HEK293T (cell line): ENCODE measurements at regions not wholly inside any gene's neighbourhood (a gene's known extent, or its start where the extent isn't known, plus 50 kb on each side); places are given as distances from the start of the nearest gene placed in this dataset.

Experiments used
- CTCF ChIA-PET: fragments of 350-600 bp; formaldehyde crosslinking; extraction: SDS; loops from one replicate; lab custom pipeline; 2021; ENCODE audit warnings: antibody characterized with exemption, inconsistent platforms; lab: Yijun Ruan, JAX
- POLR2A ChIA-PET: fragments of 350-600 bp; formaldehyde crosslinking; extraction: SDS; loops from one replicate; lab custom pipeline; 2020; ENCODE audit warnings: antibody characterized with exemption, inconsistent platforms; lab: Yijun Ruan, JAX
- DNase-seq: peaks from one replicate; pipeline ENCODE4 v3.0.0; 2012; ENCODE audit warnings: mixed read lengths; ENCODE audit errors: extremely low spot score
- ARNT ChIP-seq: fragments of 450-650 bp; IDR thresholded peaks from 2 replicates; pipeline ENCODE4 v1.6.1; 2017; ENCODE audit warnings: mild to moderate bottlenecking
- BHLHE40 ChIP-seq: fragments of 450-650 bp; IDR thresholded peaks from 2 replicates; pipeline ENCODE4 v1.6.1; 2016; ENCODE audit warnings: mild to moderate bottlenecking, moderate library complexity, borderline replicate concordance
- CTBP1 ChIP-seq: fragments of 450-650 bp; IDR thresholded peaks from 2 replicates; pipeline ENCODE4 v1.6.1; 2016; ENCODE audit warnings: borderline replicate concordance
- ELF4 ChIP-seq: fragments of 450-650 bp; IDR thresholded peaks from 2 replicates; pipeline ENCODE4 v1.6.1; 2017; ENCODE audit warnings: antibody characterized with exemption
- FOXA1 ChIP-seq: fragments of 450-650 bp; IDR thresholded peaks from 2 replicates; pipeline ENCODE4 v1.6.1; 2016; ENCODE audit warnings: mild to moderate bottlenecking
- FOXK2 ChIP-seq: fragments of 450-650 bp; IDR thresholded peaks from 2 replicates; pipeline ENCODE4 v1.6.1; 2016; ENCODE audit warnings: mild to moderate bottlenecking
- FOXM1 ChIP-seq: fragments of 450-650 bp; IDR thresholded peaks from 2 replicates; pipeline ENCODE4 v1.6.1; 2017; ENCODE audit warnings: mild to moderate bottlenecking, borderline replicate concordance
- HDGF ChIP-seq: fragments of 450-650 bp; IDR thresholded peaks from 2 replicates; pipeline ENCODE4 v1.6.1; 2017; ENCODE audit warnings: antibody characterized with exemption, borderline replicate concordance
- L3MBTL2 ChIP-seq: fragments of 450-650 bp; conservative IDR thresholded peaks from 2 replicates; pipeline ENCODE4 v1.6.1; 2016; ENCODE audit warnings: mild to moderate bottlenecking
- LEF1 ChIP-seq: fragments of 450-650 bp; IDR thresholded peaks from 2 replicates; pipeline ENCODE4 v1.6.1; 2017; ENCODE audit warnings: mild to moderate bottlenecking, borderline replicate concordance
- NFRKB ChIP-seq: fragments of 450-650 bp; IDR thresholded peaks from 2 replicates; pipeline ENCODE4 v1.6.1; 2016; ENCODE audit warnings: mild to moderate bottlenecking, moderate library complexity
- SP1 ChIP-seq: fragments of 450-650 bp; IDR thresholded peaks from 2 replicates; pipeline ENCODE4 v1.6.1; 2017
- SUZ12 ChIP-seq: fragments of 450-650 bp; IDR thresholded peaks from 2 replicates; pipeline ENCODE4 v1.6.1; 2016; ENCODE audit warnings: mild to moderate bottlenecking
- TARDBP ChIP-seq: fragments of 450-650 bp; IDR thresholded peaks from 2 replicates; pipeline ENCODE4 v1.6.1; 2016
- ZNF384 ChIP-seq: fragments of 450-650 bp; IDR thresholded peaks from 2 replicates; pipeline ENCODE4 v1.6.1; 2016
- TF ChIP-seq, protein P1 (sequence below): fragments of 450-650 bp; IDR thresholded peaks from 2 replicates; pipeline ENCODE4 v1.6.1; 2016

DNA sequence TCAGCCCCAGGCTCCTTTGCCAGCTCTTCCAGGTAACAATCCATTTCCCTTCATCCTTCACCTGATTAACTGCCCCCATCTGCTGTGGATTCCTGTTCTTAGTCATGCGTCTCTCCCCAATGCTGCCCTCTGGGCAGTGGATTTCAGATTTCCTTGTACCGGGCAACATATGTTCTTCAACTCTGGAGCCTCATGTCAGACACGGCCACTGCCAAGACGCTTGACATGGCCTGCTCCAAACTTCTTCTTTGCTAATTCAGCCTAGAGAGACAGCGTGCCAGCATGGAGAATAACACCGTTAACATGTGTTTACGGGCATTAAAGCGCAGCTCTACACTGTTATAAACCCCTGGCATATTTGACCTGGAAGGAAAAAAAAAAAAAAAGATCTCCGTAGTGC, 1035.1 kb upstream of the NR2F2 start:
- ChIA-PET CTCF (no interaction called here), POLR2A (no interaction called here)
- DNase-seq: no peak
- TF ChIP-seq L3MBTL2: no peak
- TF ChIP-seq FOXA1: no peak
- TF ChIP-seq BHLHE40: no peak
- TF ChIP-seq CTBP1: no peak
- no peak for TF ChIP-seq SUZ12
- no peak for TF ChIP-seq ARNT
- no peak for TF ChIP-seq ELF4
- TF ChIP-seq FOXM1: no peak
- TF ChIP-seq, protein P1, sequence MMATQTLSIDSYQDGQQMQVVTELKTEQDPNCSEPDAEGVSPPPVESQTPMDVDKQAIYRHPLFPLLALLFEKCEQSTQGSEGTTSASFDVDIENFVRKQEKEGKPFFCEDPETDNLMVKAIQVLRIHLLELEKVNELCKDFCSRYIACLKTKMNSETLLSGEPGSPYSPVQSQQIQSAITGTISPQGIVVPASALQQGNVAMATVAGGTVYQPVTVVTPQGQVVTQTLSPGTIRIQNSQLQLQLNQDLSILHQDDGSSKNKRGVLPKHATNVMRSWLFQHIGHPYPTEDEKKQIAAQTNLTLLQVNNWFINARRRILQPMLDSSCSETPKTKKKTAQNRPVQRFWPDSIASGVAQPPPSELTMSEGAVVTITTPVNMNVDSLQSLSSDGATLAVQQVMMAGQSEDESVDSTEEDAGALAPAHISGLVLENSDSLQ: no peak
- no peak for TF ChIP-seq SP1
- TF ChIP-seq HDGF: no peak
- no peak for TF ChIP-seq NFRKB
- no peak for TF ChIP-seq LEF1
- TF ChIP-seq FOXK2: no peak
- TF ChIP-seq ZNF384: no peak
- TF ChIP-seq TARDBP: no peak

DNA sequence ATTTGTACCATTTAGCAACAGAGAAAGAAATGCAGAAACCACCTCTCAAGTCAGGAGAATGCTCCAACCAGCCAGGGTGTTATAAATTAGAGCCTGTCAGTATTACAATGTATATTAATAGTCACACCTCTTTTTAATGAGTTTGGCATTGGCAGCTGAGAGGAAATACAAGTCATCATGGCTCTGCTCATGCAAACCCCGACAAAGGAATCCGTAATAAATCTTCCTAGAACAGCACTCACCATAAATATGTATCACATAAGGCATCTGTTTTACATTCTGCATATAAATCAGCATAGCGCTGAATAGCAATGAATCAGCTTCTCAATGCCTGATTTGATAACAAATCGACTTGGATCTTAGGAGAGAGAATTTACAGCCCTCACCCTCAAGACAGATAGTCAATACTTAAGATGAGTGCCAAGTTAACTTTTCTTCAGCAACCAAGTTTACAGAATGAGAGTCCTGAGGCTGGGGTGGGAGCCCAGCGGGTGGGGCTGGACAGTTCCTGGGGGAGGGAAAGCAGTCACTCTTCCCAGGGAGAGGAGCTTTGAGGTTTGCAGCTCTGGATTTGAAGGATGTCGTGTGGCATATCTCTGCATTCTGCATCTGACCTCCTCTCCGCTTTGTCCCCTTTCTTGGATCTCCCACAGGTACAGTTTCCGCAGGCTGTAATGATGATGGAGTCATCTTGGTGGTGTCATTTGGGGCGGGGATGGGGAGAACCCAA, 1034.4 kb upstream of the NR2F2 start:
- ChIA-PET POLR2A (interaction anchor here (0.8 kb wide), 1 partner anchor 11 kb away, joined by 3 read pairs; no protein-coding TSS in a partner anchor), CTCF (interaction anchor here (1.1 kb wide), 1 partner anchor 12 kb away, joined by 3 read pairs; no protein-coding TSS in a partner anchor)
- TF ChIP-seq, protein P1: peak; percentile 24; the same call in 1 of the 2 replicates
- TF ChIP-seq SP1: no peak
- no peak for DNase-seq

DNA sequence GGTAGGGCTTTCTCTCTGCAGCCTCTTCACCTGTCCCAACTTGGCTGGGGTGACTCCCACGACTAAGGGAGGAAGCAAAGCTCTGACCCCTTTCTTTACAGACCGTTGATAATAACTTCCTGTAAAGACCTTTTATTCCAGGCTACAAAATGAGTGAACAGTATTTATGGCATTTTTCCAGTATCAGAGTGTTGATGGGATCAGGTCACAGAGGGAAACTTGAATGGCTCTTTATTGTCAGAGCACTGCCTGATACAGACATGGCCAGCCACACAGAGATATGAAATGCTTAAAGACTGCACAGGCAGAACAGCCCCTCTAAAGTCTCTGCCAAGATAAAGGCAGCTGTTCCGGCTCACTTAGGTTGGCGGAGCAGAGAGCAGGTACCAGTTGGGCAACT, 1033.9 kb upstream of the NR2F2 start:
- POLR2A ChIA-PET: interaction anchor here (0.8 kb wide), 1 partner anchor 12 kb away, joined by 3 read pairs; no protein-coding TSS in a partner anchor
- no peak for DNase-seq
- CTCF ChIA-PET: interaction anchor here (0.7 to 1.1 kb wide), 2 partner anchors 13 to 747 kb away, joined by 3 to 4 read pairs; no protein-coding TSS in a partner anchor
- TF ChIP-seq ELF4 (no peak), CTBP1 (no peak), TARDBP (no peak), SUZ12 (no peak), FOXK2 (no peak), ZNF384 (no peak), ARNT (no peak), L3MBTL2 (no peak), HDGF (no peak), LEF1 (no peak), NFRKB (no peak), BHLHE40 (no peak), FOXM1 (no peak), FOXA1 (no peak), SP1 (no peak)
- TF ChIP-seq, protein P1: no peak

DNA sequence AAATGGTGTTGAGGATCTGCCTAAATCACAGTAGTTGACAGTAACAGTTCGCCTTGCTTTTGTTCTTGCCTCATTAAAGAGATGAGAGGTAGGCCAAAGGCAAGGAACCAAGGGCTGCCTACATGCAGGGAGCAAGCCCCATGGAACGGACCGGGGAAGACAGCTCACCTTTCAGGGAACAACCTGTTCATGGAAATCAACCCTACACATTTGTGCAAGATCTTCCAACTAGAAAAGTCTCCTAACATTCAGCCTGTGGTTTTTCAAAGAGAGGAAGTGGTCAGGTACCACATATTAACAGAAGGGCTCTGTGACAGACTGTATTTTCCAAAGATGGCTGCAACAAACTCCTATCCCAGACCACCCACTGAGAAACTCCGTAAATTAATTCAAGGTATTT, 1031.8 kb upstream of the NR2F2 start:
- TF ChIP-seq L3MBTL2 (no peak), ARNT (no peak), BHLHE40 (no peak), FOXK2 (no peak), FOXA1 (no peak), TARDBP (no peak), ZNF384 (no peak), LEF1 (no peak), CTBP1 (no peak), HDGF (no peak), ELF4 (no peak), SP1 (no peak), FOXM1 (no peak), NFRKB (no peak), SUZ12 (no peak)
- TF ChIP-seq, protein P1: no peak
- DNase-seq: no peak
- POLR2A ChIA-PET: no interaction called here
- CTCF ChIA-PET: no interaction called here

DNA sequence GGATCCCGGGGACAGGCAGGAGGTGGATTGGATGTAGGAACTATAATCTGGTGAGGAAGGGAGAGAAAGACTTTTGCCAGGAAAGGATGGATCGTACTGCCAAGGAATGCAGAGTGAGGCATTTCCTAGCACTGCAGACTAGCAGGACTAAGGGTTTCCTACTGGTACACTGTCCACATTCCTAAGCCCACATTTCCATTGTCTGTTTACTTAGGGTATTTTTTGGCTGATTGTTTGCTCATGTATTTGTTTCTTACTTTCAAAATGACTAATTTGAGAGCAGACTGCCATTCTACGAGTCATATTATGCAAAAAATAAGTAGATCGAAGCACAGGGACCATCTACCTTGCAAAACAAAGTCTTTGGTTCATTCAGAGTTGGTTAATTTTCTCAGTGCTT, 1029.5 kb upstream of the NR2F2 start:
- TF ChIP-seq ELF4 (no peak), BHLHE40 (no peak), SUZ12 (no peak)
- CTCF ChIA-PET: no interaction called here
- DNase-seq: no peak
- POLR2A ChIA-PET: no interaction called here
